ENCODE measurements at regions not wholly inside any gene's neighbourhood (a gene's known extent, or its start where the extent isn't known, plus 50 kb on each side); places are given as distances from the start of the nearest gene placed in this dataset.

DNA sequence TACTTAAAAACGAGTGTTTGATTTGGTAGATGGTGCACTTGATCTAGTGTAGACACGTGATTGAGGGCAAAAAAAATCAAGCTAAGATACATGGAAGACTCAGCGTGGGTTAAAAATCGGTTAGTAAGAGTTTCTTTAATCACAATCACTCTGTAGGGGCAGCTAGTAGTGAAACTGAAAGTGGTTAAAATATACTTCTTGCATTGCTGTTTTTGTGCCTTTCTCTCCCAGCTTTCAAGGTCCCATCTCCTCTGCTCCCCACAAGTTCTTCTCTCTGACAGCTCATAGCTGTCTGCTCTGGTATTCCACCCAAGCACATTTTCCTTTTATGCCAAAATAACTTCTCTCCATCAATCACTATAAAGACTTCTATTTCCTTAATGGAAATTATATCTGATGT is 1089.7 kb downstream of the EFNB2 start:
- Histone ChIP-seq H3K27me3 (ENCODE audit: control insufficient read depth, insufficient read depth, low read length) (no peaks in the 10 kb centered on the region), H3K36me3 (ENCODE audit: control insufficient read depth, insufficient read depth, low read length) (no peaks in the 10 kb centered on the region), H3K4me3 (ENCODE audit: low read depth, low read length) (no peak overlapping the region)
- FAIRE-seq: no peak
- DNase-seq (ENCODE audit: low read depth): no peak
- TF ChIP-seq, protein P1, sequence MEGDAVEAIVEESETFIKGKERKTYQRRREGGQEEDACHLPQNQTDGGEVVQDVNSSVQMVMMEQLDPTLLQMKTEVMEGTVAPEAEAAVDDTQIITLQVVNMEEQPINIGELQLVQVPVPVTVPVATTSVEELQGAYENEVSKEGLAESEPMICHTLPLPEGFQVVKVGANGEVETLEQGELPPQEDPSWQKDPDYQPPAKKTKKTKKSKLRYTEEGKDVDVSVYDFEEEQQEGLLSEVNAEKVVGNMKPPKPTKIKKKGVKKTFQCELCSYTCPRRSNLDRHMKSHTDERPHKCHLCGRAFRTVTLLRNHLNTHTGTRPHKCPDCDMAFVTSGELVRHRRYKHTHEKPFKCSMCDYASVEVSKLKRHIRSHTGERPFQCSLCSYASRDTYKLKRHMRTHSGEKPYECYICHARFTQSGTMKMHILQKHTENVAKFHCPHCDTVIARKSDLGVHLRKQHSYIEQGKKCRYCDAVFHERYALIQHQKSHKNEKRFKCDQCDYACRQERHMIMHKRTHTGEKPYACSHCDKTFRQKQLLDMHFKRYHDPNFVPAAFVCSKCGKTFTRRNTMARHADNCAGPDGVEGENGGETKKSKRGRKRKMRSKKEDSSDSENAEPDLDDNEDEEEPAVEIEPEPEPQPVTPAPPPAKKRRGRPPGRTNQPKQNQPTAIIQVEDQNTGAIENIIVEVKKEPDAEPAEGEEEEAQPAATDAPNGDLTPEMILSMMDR (IDR thresholded peaks at IDR 0.05; ENCODE audit: insufficient read depth, low read length, severe bottlenecking): no peak

DNA sequence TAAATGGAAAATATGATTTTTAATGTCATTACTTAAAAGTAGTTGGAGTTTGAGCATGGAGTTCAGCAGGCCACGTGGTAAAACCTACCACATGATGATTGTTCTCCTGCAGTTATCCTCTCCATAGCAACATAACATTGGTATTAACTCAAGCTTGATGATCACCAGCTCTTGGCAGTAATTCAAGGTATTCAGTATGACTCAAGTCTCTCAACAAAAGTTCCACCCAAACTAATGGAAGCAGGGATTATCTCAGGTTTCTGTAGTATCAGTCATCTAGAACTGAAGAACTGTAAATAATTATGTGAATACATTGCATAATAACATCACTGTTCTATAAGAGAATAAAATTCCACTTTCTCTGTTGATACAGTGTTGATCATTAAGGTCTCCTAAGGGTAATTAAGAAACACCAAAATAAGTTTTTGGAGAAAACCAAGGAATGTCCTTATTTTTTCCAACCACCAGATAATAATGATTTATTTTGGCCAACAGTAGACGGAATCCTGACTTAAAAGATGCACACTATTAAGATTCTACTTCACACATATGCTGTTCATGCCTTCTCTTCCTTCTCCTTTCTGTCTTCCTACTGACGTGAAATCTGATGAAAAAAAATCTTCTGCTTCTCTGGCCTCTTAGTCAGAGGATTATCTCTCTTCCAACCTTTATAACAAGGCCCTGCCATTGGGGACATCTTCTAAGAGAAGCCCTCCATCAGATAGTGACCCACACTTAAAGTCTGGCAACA is 1092.3 kb downstream of the EFNB2 start:
- FAIRE-seq: no peak
- TF ChIP-seq, protein P1 (IDR thresholded peaks at IDR 0.05; ENCODE audit: insufficient read depth, low read length, severe bottlenecking): no peak

DNA sequence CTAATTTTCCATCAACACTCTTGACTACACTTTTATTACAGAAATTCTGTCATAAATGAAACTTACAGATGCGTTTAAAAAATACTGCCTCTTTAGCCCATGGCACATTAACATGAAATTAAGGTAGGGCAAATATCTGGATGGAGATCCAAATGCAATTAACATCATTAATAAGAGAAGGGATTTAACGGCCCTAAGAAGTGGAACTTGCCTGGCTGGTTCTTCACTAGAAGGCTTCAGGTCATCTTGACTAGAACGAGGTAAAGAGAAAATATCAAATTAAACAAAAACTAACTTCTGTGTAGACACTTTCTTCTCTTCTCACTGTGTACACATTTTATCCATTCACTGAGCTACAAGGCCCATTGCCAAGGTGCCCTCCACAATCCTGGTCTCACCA is 1093.4 kb downstream of the EFNB2 start:
- no peaks in the 10 kb centered on the region for H3K27me3 ChIP-seq (ENCODE audit: control insufficient read depth, insufficient read depth, low read length)
- TF ChIP-seq, protein P1 (IDR thresholded peaks at IDR 0.05; ENCODE audit: insufficient read depth, low read length, severe bottlenecking): no peak
- FAIRE-seq (no peak), DNase-seq (ENCODE audit: low read depth) (no peak)
- no peaks in the 10 kb centered on the region for H3K36me3 ChIP-seq (ENCODE audit: control insufficient read depth, insufficient read depth, low read length)
- H3K4me3 ChIP-seq (ENCODE audit: low read depth, low read length): no peak overlapping the region

More for the DNA sequence above, 1092.3 kb downstream of the EFNB2 start:
- Histone ChIP-seq H3K27me3 (ENCODE audit: control insufficient read depth, insufficient read depth, low read length) (no peaks in the 10 kb centered on the region), H3K4me3 (ENCODE audit: low read depth, low read length) (no peak overlapping the region), H3K36me3 (ENCODE audit: control insufficient read depth, insufficient read depth, low read length) (no peaks in the 10 kb centered on the region)
- peak; percentile 100 for DNase-seq (ENCODE audit: low read depth)

DNA sequence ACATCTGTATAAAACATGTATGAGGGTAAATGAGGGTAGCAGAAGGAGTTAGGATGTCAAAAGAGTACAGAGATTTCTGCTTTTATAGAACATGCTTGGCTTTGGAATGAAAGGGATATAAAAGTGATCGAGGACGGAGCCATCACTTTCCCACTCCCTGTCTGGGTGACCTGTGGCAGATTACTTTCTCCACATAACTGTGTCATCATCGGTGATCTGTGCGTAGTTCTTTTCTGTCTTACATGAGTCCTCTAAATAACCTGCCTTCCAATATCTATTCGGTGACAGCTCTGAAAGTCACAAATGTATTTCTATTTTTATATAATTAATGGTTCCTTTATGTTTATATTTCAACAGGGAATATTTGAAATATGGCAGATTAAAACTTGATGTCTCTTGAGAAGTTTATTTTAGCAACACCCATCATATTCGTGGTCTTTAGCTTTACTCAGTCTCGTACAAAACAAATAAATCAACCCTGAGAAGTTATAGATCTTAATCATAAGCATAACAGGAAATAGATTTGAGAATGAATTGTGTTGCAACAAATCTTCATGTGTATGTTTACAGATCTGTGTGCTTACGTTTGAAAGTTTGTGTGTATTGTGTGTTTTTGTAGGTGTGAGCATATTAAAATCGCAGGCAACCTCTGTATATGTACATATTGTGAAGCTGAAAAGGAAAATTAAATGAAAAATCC is 1094.3 kb downstream of the EFNB2 start:
- no peaks in the 10 kb centered on the region for H3K27me3 ChIP-seq (ENCODE audit: control insufficient read depth, insufficient read depth, low read length)
- peak; percentile 76 for DNase-seq (ENCODE audit: low read depth)
- no peaks in the 10 kb centered on the region for H3K36me3 ChIP-seq (ENCODE audit: control insufficient read depth, insufficient read depth, low read length)
- no peak for FAIRE-seq
- no peak overlapping the region for H3K4me3 ChIP-seq (ENCODE audit: low read depth, low read length)
- TF ChIP-seq, protein P1 (IDR thresholded peaks at IDR 0.05; ENCODE audit: insufficient read depth, low read length, severe bottlenecking): no peak

DNA sequence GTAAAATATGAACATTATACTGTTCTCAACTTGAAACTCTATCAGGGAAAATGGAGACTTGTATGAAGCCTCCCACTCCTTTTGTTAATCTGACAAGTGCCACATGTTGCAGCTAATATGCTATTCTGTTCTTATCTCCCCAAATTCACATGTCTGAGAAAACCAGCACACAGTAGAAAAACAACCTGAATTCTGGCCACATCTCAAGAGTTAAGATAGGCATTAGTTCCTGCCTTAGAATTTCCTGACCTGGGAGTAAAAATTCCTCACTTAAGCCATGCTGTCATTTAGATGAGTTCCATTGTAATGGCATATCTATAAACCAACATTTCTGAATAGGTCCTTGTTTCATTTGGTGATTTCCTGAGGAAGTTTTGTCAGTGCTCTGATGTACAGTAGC is 1098.5 kb downstream of the EFNB2 start:
- DNase-seq (ENCODE audit: low read depth) (no peak), FAIRE-seq (no peak)
- TF ChIP-seq, protein P1 (IDR thresholded peaks at IDR 0.05; ENCODE audit: insufficient read depth, low read length, severe bottlenecking): no peak
- H3K4me3 ChIP-seq (ENCODE audit: low read depth, low read length): no peak overlapping the region
- H3K36me3 ChIP-seq (ENCODE audit: control insufficient read depth, insufficient read depth, low read length): no peaks in the 10 kb centered on the region
- no peaks in the 10 kb centered on the region for H3K27me3 ChIP-seq (ENCODE audit: control insufficient read depth, insufficient read depth, low read length)
